ENCODE measurements at regions not wholly inside any gene's neighbourhood (a gene's known extent, or its start where the extent isn't known, plus 50 kb on each side); places are given as distances from the start of the nearest gene placed in this dataset.

- ChIA-PET CTCF (interaction anchor here (0.9 to 12.4 kb wide), 3 partner anchors 18 to 121 kb away, joined by 3 to 119 read pairs (median 5); no protein-coding TSS in a partner anchor), POLR2A (no interaction called here)
- Histone ChIP-seq H3K36me3 (replicated peaks in 1 of 2; ENCODE audit: control insufficient read depth in 1 of 2, insufficient read depth in 2 of 2, low read length in 1 of 2) (no peaks in the 10 kb centered on the region), H3K9me3 (no peaks in the 10 kb centered on the region), H3K9ac (no peak overlapping the region), H3K4me1 (ENCODE audit: control insufficient read depth in 1 of 2, insufficient read depth in 2 of 2, low read depth in 1 of 2, low read length in 1 of 2) (no peaks in the 10 kb centered on the region), H3K4me2 (no peak overlapping the region), H3K27ac (ENCODE audit: low read depth in 2 of 2, low read length in 1 of 2) (no peak overlapping the region), H3K79me2 (ENCODE audit: insufficient read depth) (no peaks in the 10 kb centered on the region), H3K27me3 (ENCODE audit: insufficient read depth) (no peaks in the 10 kb centered on the region), H3K9me2 (no peaks in the 10 kb centered on the region), H4K20me1 (ENCODE audit: insufficient read depth) (no peaks in the 10 kb centered on the region), H2AFZ (ENCODE audit: low read depth) (no peak overlapping the region), H3F3A (replicated peaks; ENCODE audit: insufficient read depth) (no peaks in the 10 kb centered on the region), H3K4me3 (ENCODE audit: low read depth in 2 of 2, low read length in 1 of 2) (no peak overlapping the region)
- no peak for DNase-seq
- no peak for TF ChIP-seq FOXJ3 (CRISPR knock-in tag; IDR thresholded peaks at IDR 0.05)
- no peak for TF ChIP-seq SIN3A (IDR thresholded peaks at IDR 0.05; ENCODE audit: borderline replicate concordance, low read depth, low read length)
- no peak for TF ChIP-seq ELF1 (IDR thresholded peaks at IDR 0.05)
- TF ChIP-seq CTCF (IDR thresholded peaks at IDR 0.05) = no peak
- no peak for TF ChIP-seq POLR2AphosphoS5 (IDR thresholded peaks at IDR 0.05; ENCODE audit: low read depth, low read length)
- TF ChIP-seq EP300 (IDR thresholded peaks at IDR 0.05; ENCODE audit: borderline replicate concordance in 1 of 2, low read depth in 1 of 2, low read length in 1 of 2) = no peak
- TF ChIP-seq FOSL2 (IDR thresholded peaks at IDR 0.05; ENCODE audit: borderline replicate concordance, low read depth) = no peak
- TF ChIP-seq REST (IDR thresholded peaks at IDR 0.05; ENCODE audit: low read depth, low read length) = no peak
- TF ChIP-seq CHD2 (IDR thresholded peaks at IDR 0.05; ENCODE audit: low read length, partially characterized antibody) = no peak
- no peak for TF ChIP-seq GABPA (IDR thresholded peaks at IDR 0.05; ENCODE audit: low read depth)
- TF ChIP-seq MAX (IDR thresholded peaks at IDR 0.05; ENCODE audit: low read depth) = no peak
- no peak for TF ChIP-seq RAD21 (IDR thresholded peaks at IDR 0.05; ENCODE audit: low read length)
- TF ChIP-seq USF2 (IDR thresholded peaks at IDR 0.05; ENCODE audit: borderline replicate concordance, low read depth, low read length) = no peak
- no peak for TF ChIP-seq GATA2 (CRISPR knock-in tag; IDR thresholded peaks at IDR 0.05)
- TF ChIP-seq RFX5 (IDR thresholded peaks at IDR 0.05; ENCODE audit: low read length) = no peak
- no peak for TF ChIP-seq ZBTB33 (IDR thresholded peaks at IDR 0.05; ENCODE audit: borderline replicate concordance, low read depth)
- no peak for TF ChIP-seq IRF3 (IDR thresholded peaks at IDR 0.05; ENCODE audit: low read depth, low read length)
- TF ChIP-seq FOXM1 (IDR thresholded peaks at IDR 0.05; ENCODE audit: low read depth) = no peak
- TF ChIP-seq MXI1 (IDR thresholded peaks at IDR 0.05; ENCODE audit: low read depth, low read length) = no peak
- TF ChIP-seq NRF1 (IDR thresholded peaks at IDR 0.05; ENCODE audit: low read depth, low read length) = no peak
- 25% methylated on average over 6 of the region's 6 CpGs for WGBS (ENCODE audit: low lambda C conversion rate)
These were observed 73.0 kb upstream of the CYRIA start for GRCh38 chr2:16738361-16739225.
